ENCODE measurements at regions not wholly inside any gene's neighbourhood (a gene's known extent, or its start where the extent isn't known, plus 50 kb on each side); places are given as distances from the start of the nearest gene placed in this dataset.
"Not testable (repeated sequence)": the region's sequence is repeated elsewhere in the genome, so short reads cannot be mapped to it uniquely, and the experiment has no call there.

GRCh38 chr16:88148078-88148477 lies 196.8 kb downstream of the BANP start:
- H3K36me3 ChIP-seq (ENCODE audit: control insufficient read depth in 1 of 2, insufficient read depth in 2 of 2, low read depth in 1 of 2, low read length in 2 of 2); H2AK5ac ChIP-seq (ENCODE audit: low read length, severe bottlenecking); DNase-seq; H3K27me3 ChIP-seq (ENCODE audit: control insufficient read depth in 1 of 2, insufficient read depth in 1 of 2, low read length in 2 of 2); H2BK5ac ChIP-seq (ENCODE audit: low read depth, low read length, poor library complexity, severe bottlenecking); H3K18ac ChIP-seq (ENCODE audit: low read depth in 1 of 2, low read length in 2 of 2); H3K27ac ChIP-seq (ENCODE audit: low read length, poor library complexity, severe bottlenecking); H4K91ac ChIP-seq (ENCODE audit: low read length); H2AFZ ChIP-seq (ENCODE audit: low read depth, low read length); H3K4me3 ChIP-seq (ENCODE audit: insufficient read depth in 1 of 2, low read depth in 1 of 2, low read length in 2 of 2); H3K4me2 ChIP-seq (ENCODE audit: low read length, poor library complexity, severe bottlenecking); H3K9me3 ChIP-seq (ENCODE audit: control insufficient read depth, low read length); H3K79me1 ChIP-seq (replicated peaks; ENCODE audit: low read length, poor library complexity, severe bottlenecking); H4K8ac ChIP-seq (ENCODE audit: low read length); H3K9ac ChIP-seq (ENCODE audit: low read length); H2BK12ac ChIP-seq (ENCODE audit: low read length in 2 of 2); H3K4ac ChIP-seq (ENCODE audit: low read depth in 1 of 2, low read length in 2 of 2); H3K14ac ChIP-seq (ENCODE audit: low read length in 2 of 2); H2BK120ac ChIP-seq (ENCODE audit: low read depth, low read length); H3K4me1 ChIP-seq (ENCODE audit: control insufficient read depth, insufficient read depth, low read depth, low read length); H2BK15ac ChIP-seq (ENCODE audit: low read depth, poor library complexity, severe bottlenecking); H3K23ac ChIP-seq (ENCODE audit: low read length in 2 of 2): not testable (repeated sequence)
- 91% methylated on average over 16 of the region's 16 CpGs for WGBS

DNA sequence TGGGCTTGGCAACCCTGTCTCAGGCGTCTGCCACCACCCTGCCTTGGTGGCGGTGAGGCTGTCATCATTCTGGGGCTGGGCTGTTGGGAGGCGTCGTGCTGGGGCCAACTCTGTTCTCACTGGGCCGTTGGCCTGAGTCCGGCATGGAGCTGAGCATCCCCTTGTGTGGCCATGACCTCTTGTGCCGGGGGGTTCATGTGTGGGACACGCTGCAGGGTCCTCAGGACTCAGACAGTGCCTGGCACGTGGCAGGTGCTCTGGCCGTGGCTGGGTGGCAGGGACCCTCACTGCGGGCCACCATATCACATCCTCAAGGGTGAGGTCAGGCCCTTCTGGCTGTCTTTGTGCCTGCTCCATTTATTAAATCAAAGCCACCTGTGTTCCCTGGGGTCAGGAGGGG lies 197.4 kb downstream of the BANP start:
- H3K4me2 ChIP-seq (ENCODE audit: low read length, poor library complexity, severe bottlenecking); H2BK15ac ChIP-seq (ENCODE audit: low read depth, poor library complexity, severe bottlenecking); H2BK5ac ChIP-seq (ENCODE audit: low read depth, low read length, poor library complexity, severe bottlenecking); H3K79me1 ChIP-seq (replicated peaks; ENCODE audit: low read length, poor library complexity, severe bottlenecking); H3K36me3 ChIP-seq (ENCODE audit: control insufficient read depth in 1 of 2, insufficient read depth in 2 of 2, low read depth in 1 of 2, low read length in 2 of 2); H4K8ac ChIP-seq (ENCODE audit: low read length); H3K9ac ChIP-seq (ENCODE audit: low read length); H3K4me3 ChIP-seq (ENCODE audit: insufficient read depth in 1 of 2, low read depth in 1 of 2, low read length in 2 of 2); H2BK120ac ChIP-seq (ENCODE audit: low read depth, low read length); H3K4ac ChIP-seq (ENCODE audit: low read depth in 1 of 2, low read length in 2 of 2); H3K14ac ChIP-seq (ENCODE audit: low read length in 2 of 2); H2BK12ac ChIP-seq (ENCODE audit: low read length in 2 of 2); H3K18ac ChIP-seq (ENCODE audit: low read depth in 1 of 2, low read length in 2 of 2); DNase-seq; H4K91ac ChIP-seq (ENCODE audit: low read length); H2AK5ac ChIP-seq (ENCODE audit: low read length, severe bottlenecking); H3K4me1 ChIP-seq (ENCODE audit: control insufficient read depth, insufficient read depth, low read depth, low read length); H2AFZ ChIP-seq (ENCODE audit: low read depth, low read length); H3K27ac ChIP-seq (ENCODE audit: low read length, poor library complexity, severe bottlenecking); H3K9me3 ChIP-seq (ENCODE audit: control insufficient read depth, low read length); H3K27me3 ChIP-seq (ENCODE audit: control insufficient read depth in 1 of 2, insufficient read depth in 1 of 2, low read length in 2 of 2); H3K23ac ChIP-seq (ENCODE audit: low read length in 2 of 2): not testable (repeated sequence)
- 88% methylated on average over 11 of the region's 11 CpGs for WGBS

- H2BK12ac ChIP-seq (ENCODE audit: low read length in 2 of 2); H3K4me3 ChIP-seq (ENCODE audit: insufficient read depth in 1 of 2, low read depth in 1 of 2, low read length in 2 of 2); H3K27ac ChIP-seq (ENCODE audit: low read length, poor library complexity, severe bottlenecking); H2BK120ac ChIP-seq (ENCODE audit: low read depth, low read length); H3K14ac ChIP-seq (ENCODE audit: low read length in 2 of 2); H3K4me2 ChIP-seq (ENCODE audit: low read length, poor library complexity, severe bottlenecking); H2BK5ac ChIP-seq (ENCODE audit: low read depth, low read length, poor library complexity, severe bottlenecking); H3K23ac ChIP-seq (ENCODE audit: low read length in 2 of 2); H3K4me1 ChIP-seq (ENCODE audit: control insufficient read depth, insufficient read depth, low read depth, low read length); H2AK5ac ChIP-seq (ENCODE audit: low read length, severe bottlenecking); H3K9me3 ChIP-seq (ENCODE audit: control insufficient read depth, low read length); H2AFZ ChIP-seq (ENCODE audit: low read depth, low read length); H3K36me3 ChIP-seq (ENCODE audit: control insufficient read depth in 1 of 2, insufficient read depth in 2 of 2, low read depth in 1 of 2, low read length in 2 of 2); H3K4ac ChIP-seq (ENCODE audit: low read depth in 1 of 2, low read length in 2 of 2); H4K8ac ChIP-seq (ENCODE audit: low read length); H3K18ac ChIP-seq (ENCODE audit: low read depth in 1 of 2, low read length in 2 of 2); H4K91ac ChIP-seq (ENCODE audit: low read length); H3K79me1 ChIP-seq (replicated peaks; ENCODE audit: low read length, poor library complexity, severe bottlenecking); H3K27me3 ChIP-seq (ENCODE audit: control insufficient read depth in 1 of 2, insufficient read depth in 1 of 2, low read length in 2 of 2); H3K9ac ChIP-seq (ENCODE audit: low read length); H2BK15ac ChIP-seq (ENCODE audit: low read depth, poor library complexity, severe bottlenecking); DNase-seq: not testable (repeated sequence)
- 86% methylated on average over 14 of the region's 14 CpGs for WGBS
These were observed 197.9 kb downstream of the BANP start for GRCh38 chr16:88149158-88149603.

DNA sequence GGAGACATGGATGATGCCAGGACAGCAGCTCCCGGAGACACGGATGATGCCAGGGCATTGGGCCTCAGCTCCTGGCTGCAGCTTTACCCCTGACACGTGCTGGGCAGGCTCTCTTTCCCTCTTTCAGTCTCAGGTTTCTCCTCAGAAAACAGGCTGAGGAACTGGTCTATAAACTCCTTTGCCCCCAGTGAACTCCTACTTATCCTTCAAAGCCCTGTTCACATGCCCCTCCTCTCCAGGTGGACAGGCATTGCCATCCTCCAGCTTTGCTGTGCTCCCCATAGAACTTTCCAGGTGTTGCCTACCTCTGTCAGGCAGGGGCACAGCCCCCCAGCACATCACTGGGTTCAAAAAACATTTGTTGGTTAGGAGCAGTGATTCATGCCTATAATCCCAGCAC lies 198.4 kb downstream of the BANP start:
- 84% methylated on average over 3 of the region's 3 CpGs for WGBS
- H2AFZ ChIP-seq (ENCODE audit: low read depth, low read length): not testable (repeated sequence)

More for the DNA sequence above, 198.4 kb downstream of the BANP start:
- not testable (repeated sequence) for H3K18ac ChIP-seq (ENCODE audit: low read depth in 1 of 2, low read length in 2 of 2); H3K36me3 ChIP-seq (ENCODE audit: control insufficient read depth in 1 of 2, insufficient read depth in 2 of 2, low read depth in 1 of 2, low read length in 2 of 2); H3K79me1 ChIP-seq (replicated peaks; ENCODE audit: low read length, poor library complexity, severe bottlenecking); H2BK15ac ChIP-seq (ENCODE audit: low read depth, poor library complexity, severe bottlenecking); H4K8ac ChIP-seq (ENCODE audit: low read length); H3K9ac ChIP-seq (ENCODE audit: low read length); H3K4me3 ChIP-seq (ENCODE audit: insufficient read depth in 1 of 2, low read depth in 1 of 2, low read length in 2 of 2); H2BK5ac ChIP-seq (ENCODE audit: low read depth, low read length, poor library complexity, severe bottlenecking); H3K27ac ChIP-seq (ENCODE audit: low read length, poor library complexity, severe bottlenecking); H3K4me2 ChIP-seq (ENCODE audit: low read length, poor library complexity, severe bottlenecking); H2BK120ac ChIP-seq (ENCODE audit: low read depth, low read length); H2BK12ac ChIP-seq (ENCODE audit: low read length in 2 of 2); H3K4me1 ChIP-seq (ENCODE audit: control insufficient read depth, insufficient read depth, low read depth, low read length); H3K4ac ChIP-seq (ENCODE audit: low read depth in 1 of 2, low read length in 2 of 2); H3K9me3 ChIP-seq (ENCODE audit: control insufficient read depth, low read length); H2AK5ac ChIP-seq (ENCODE audit: low read length, severe bottlenecking); H4K91ac ChIP-seq (ENCODE audit: low read length); DNase-seq; H3K23ac ChIP-seq (ENCODE audit: low read length in 2 of 2); H3K14ac ChIP-seq (ENCODE audit: low read length in 2 of 2); H3K27me3 ChIP-seq (ENCODE audit: control insufficient read depth in 1 of 2, insufficient read depth in 1 of 2, low read length in 2 of 2)
